Neuron (in vitro differentiated cells): ENCODE measurements at regions not wholly inside any gene's neighbourhood (a gene's known extent, or its start where the extent isn't known, plus 50 kb on each side); places are given as distances from the start of the nearest gene placed in this dataset.

ENCODE experiments used
- H2AFZ ChIP-seq: one replicate; pipeline ENCODE4 v1.6.1; 2013; ENCODE audit warnings: low read depth, mild to moderate bottlenecking, inconsistent platforms, low read length, moderate library complexity
- H3K27me3 ChIP-seq: one replicate; pipeline ENCODE4 v1.6.1; 2013; ENCODE audit warnings: low read length; ENCODE audit not compliant: insufficient read depth
- H3K36me3 ChIP-seq: one replicate; pipeline ENCODE4 v1.6.1; 2013; ENCODE audit warnings: low read length; ENCODE audit not compliant: insufficient read depth
- H3K4me1 ChIP-seq: one replicate; pipeline ENCODE4 v1.6.1; 2013; ENCODE audit warnings: low read length; ENCODE audit not compliant: insufficient read depth
- H3K4me3 ChIP-seq: 2 replicates; pipeline ENCODE4 v1.5.1; 2013; ENCODE audit warnings: mild to moderate bottlenecking, low read length, moderate library complexity
- H3K9me3 ChIP-seq: one replicate; pipeline ENCODE4 v1.6.1; 2013; ENCODE audit warnings: low read length

GRCh38 chr16:87218281-87219055 is 98.7 kb downstream of the C16orf95 start:
- Histone ChIP-seq H3K4me1 (no peaks in the 10 kb centered on the region), H3K27me3 (no peaks in the 10 kb centered on the region), H3K36me3 (no peaks in the 10 kb centered on the region)

GRCh38 chr16:87219287-87219909 is 97.8 kb downstream of the C16orf95 start:
- Histone ChIP-seq H3K27me3 (no peaks in the 10 kb centered on the region), H3K36me3 (no peaks in the 10 kb centered on the region), H3K4me1 (no peaks in the 10 kb centered on the region), H2AFZ (no peak overlapping the region), H3K9me3 (peaks cover 3% of the 10 kb centered on the region), H3K4me3 (no peak overlapping the region)

More at GRCh38 chr16:87218281-87219055, 98.7 kb downstream of the C16orf95 start:
- H2AFZ ChIP-seq = no peak overlapping the region
- no peak overlapping the region for H3K4me3 ChIP-seq
- peaks cover 3% of the 10 kb centered on the region for H3K9me3 ChIP-seq

GRCh38 chr16:87221633-87222032 is 95.6 kb downstream of the C16orf95 start:
- no peaks in the 10 kb centered on the region for H3K36me3 ChIP-seq
- H3K4me1 ChIP-seq = no peaks in the 10 kb centered on the region
- H3K9me3 ChIP-seq = peaks cover 3% of the 10 kb centered on the region
- no peak overlapping the region for H2AFZ ChIP-seq
- no peaks in the 10 kb centered on the region for H3K27me3 ChIP-seq
- H3K4me3 ChIP-seq = no peak overlapping the region

DNA sequence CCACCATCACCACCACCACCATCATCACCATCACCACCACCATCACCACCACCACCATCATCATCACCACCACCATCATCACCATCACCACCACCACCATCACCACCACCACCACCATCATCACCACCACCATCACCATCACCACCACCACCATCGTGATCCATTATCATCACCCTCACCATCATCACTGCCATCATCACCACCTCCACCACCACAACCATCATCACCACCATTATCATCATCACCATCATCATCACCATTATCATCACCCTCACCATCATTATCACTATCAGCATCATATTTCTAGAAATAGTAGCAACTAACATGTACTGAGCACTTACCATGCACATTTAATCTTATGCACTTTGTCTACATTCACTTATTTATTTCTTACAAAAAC is 94.9 kb downstream of the C16orf95 start:
- Histone ChIP-seq H3K9me3 (peaks cover 3% of the 10 kb centered on the region), H3K4me3 (no peak overlapping the region), H3K4me1 (no peaks in the 10 kb centered on the region), H3K27me3 (no peaks in the 10 kb centered on the region), H2AFZ (no peak overlapping the region), H3K36me3 (no peaks in the 10 kb centered on the region)

- Histone ChIP-seq H2AFZ (no peak overlapping the region), H3K27me3 (no peaks in the 10 kb centered on the region), H3K4me3 (no peak overlapping the region), H3K36me3 (no peaks in the 10 kb centered on the region), H3K4me1 (no peaks in the 10 kb centered on the region), H3K9me3 (peaks cover 3% of the 10 kb centered on the region)
These were observed 93.4 kb downstream of the C16orf95 start for GRCh38 chr16:87223656-87224248.

GRCh38 chr16:87226926-87227295 is 90.3 kb downstream of the C16orf95 start:
- Histone ChIP-seq H3K4me1 (no peaks in the 10 kb centered on the region), H3K9me3 (peaks cover under 1% of the 10 kb centered on the region), H3K36me3 (no peaks in the 10 kb centered on the region), H3K27me3 (no peaks in the 10 kb centered on the region), H3K4me3 (no peak overlapping the region), H2AFZ (no peak overlapping the region)

DNA sequence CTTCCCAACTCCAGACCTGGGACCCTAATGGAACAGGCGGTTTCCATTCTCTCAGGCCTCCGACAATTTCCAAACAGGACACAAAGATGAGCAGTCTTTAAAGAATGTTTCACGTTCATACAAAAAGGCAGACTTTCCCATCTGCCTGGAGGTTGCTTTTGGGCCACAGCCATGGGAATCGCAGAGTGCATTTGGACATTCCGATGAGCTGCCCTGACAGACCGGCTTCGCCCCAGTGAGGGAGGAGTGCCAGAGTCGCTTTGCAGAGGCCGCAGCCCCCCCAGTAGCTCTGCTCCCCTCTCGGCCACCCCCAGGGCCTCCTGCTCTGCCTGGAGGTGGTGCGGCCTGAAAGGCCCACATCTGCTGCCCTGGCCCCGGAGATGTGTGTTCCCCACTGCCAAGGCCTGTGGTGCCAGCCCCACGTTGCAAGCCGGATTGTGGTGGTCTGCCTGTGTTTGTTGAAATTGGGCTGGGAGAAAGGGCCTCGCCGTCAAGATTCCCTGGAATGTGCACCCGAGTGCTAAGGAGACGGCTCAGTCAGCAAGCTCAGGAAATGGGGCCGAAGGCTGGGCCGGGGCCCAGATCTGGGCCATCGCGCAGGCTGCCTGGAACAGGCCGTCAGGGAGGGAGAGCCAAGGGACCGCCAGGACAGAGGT is 89.8 kb downstream of the C16orf95 start:
- Histone ChIP-seq H3K9me3 (peaks cover 3% of the 10 kb centered on the region), H3K4me1 (no peaks in the 10 kb centered on the region), H3K36me3 (no peaks in the 10 kb centered on the region), H3K4me3 (no peak overlapping the region), H3K27me3 (no peaks in the 10 kb centered on the region), H2AFZ (no peak overlapping the region)

GRCh38 chr16:87228363-87228762 is 88.8 kb downstream of the C16orf95 start:
- H3K36me3 ChIP-seq = no peaks in the 10 kb centered on the region
- peaks cover 3% of the 10 kb centered on the region for H3K9me3 ChIP-seq

DNA sequence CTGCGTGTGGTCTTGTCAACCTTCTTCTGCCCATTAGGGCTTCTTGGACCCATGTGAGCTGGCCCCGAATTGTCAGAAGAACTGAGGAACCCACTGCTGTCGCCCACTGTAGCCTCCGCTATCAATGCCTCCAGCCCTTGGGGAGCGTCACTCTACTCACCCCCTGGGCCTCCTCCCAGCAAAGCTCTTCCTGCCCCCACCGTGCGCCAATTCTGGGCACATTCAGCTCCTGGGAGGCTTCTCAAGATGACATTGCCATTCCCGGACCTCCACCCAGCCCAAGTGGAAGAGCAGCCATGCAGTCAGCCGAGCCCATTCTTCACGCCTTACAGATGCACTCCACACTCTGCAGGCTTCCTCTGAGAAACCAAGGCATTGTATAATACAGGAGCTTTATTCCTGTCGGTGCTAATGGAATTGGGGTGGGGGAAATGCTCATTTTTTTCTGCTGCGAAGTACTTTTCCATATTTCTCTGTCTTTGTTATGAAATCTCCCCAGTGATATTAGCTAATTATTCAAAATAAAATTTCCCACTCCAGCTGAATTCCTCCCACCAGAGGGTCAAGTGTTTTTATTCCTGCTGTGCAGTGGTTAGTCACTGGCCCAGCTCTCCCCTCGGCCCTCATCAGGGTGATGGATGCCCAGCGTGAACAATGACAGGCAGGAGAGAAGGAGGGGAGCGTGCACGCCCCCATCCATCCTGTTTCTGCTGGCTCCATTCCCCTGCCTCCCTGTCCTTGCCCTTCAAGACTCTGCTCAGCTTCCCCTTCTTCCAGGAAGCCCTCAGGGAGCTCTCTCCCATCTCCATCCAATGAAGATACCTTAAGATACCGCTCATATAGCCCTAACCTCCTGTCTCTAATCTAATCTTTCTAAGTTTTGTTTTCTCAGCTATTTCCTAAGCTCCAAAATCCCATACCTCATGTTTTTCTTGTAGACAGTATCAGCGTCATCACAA is 87.7 kb downstream of the C16orf95 start:
- H3K9me3 ChIP-seq = peaks cover 3% of the 10 kb centered on the region
- H3K36me3 ChIP-seq = no peaks in the 10 kb centered on the region

More at GRCh38 chr16:87228363-87228762, 88.8 kb downstream of the C16orf95 start:
- Histone ChIP-seq H3K27me3 (no peaks in the 10 kb centered on the region), H2AFZ (no peak overlapping the region), H3K4me1 (no peaks in the 10 kb centered on the region), H3K4me3 (no peak overlapping the region)

GRCh38 chr16:87230571-87230970 is 86.6 kb downstream of the C16orf95 start:
- H3K36me3 ChIP-seq = no peaks in the 10 kb centered on the region
- H3K4me1 ChIP-seq = no peaks in the 10 kb centered on the region
- H3K4me3 ChIP-seq = no peak overlapping the region

More for the DNA sequence above, 87.7 kb downstream of the C16orf95 start:
- no peak overlapping the region for H3K4me3 ChIP-seq
- no peaks in the 10 kb centered on the region for H3K4me1 ChIP-seq
- H2AFZ ChIP-seq = no peak overlapping the region
- no peaks in the 10 kb centered on the region for H3K27me3 ChIP-seq

GRCh38 chr16:87231295-87231694 is 85.9 kb downstream of the C16orf95 start:
- H3K36me3 ChIP-seq = no peaks in the 10 kb centered on the region
- H3K9me3 ChIP-seq = peaks cover 3% of the 10 kb centered on the region
- no peaks in the 10 kb centered on the region for H3K4me1 ChIP-seq
- H3K27me3 ChIP-seq = no peaks in the 10 kb centered on the region
- H2AFZ ChIP-seq = no peak overlapping the region
- no peak overlapping the region for H3K4me3 ChIP-seq

More at GRCh38 chr16:87230571-87230970, 86.6 kb downstream of the C16orf95 start:
- H2AFZ ChIP-seq = no peak overlapping the region
- no peaks in the 10 kb centered on the region for H3K27me3 ChIP-seq
- peaks cover 3% of the 10 kb centered on the region for H3K9me3 ChIP-seq

GRCh38 chr16:87231911-87232310 is 85.3 kb downstream of the C16orf95 start:
- Histone ChIP-seq H3K4me3 (no peak overlapping the region), H2AFZ (no peak overlapping the region), H3K36me3 (no peaks in the 10 kb centered on the region), H3K9me3 (peaks cover 3% of the 10 kb centered on the region), H3K27me3 (no peaks in the 10 kb centered on the region), H3K4me1 (no peaks in the 10 kb centered on the region)
